ENCODE measurements at regions not wholly inside any gene's neighbourhood (a gene's known extent, or its start where the extent isn't known, plus 50 kb on each side); places are given as distances from the start of the nearest gene placed in this dataset.

DNA sequence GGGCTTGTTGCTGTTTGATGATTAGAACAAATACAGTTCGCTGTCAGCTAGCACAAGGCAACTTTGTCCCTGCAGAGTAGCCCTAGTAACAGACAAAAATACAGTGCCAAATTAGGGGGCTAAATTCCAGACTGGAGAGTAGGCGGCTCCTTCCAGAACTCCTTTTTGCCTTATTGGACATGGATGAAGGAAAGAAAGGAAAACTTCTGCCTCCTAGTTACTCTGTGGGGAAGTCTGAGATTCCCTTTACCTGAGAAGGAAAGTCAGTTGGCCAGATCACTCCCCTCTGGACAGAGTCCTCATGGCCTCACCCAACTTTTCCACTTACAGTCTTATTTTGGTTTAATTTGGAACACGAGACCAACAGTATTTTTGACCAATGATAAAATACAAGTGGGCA is 140.5 kb upstream of the ADAMTS3 start:
- H3K14ac ChIP-seq (ENCODE audit: insufficient read depth, low read length), result no peak overlapping the region
- H3K27ac Mint-ChIP-seq, result no peak overlapping the region
- H4K20me1 ChIP-seq (ENCODE audit: control insufficient read depth, insufficient read depth, insufficient read length), result no peaks in the 10 kb centered on the region
- no peak overlapping the region for H4K8ac ChIP-seq (replicated peaks; ENCODE audit: insufficient read length, low read depth, low read length)
- H3K18ac ChIP-seq (ENCODE audit: insufficient read length, low read depth, low read length), result no peak overlapping the region
- H2BK12ac ChIP-seq (ENCODE audit: insufficient read length, low read depth, low read length), result no peak overlapping the region
- TF ChIP-seq, protein P1, sequence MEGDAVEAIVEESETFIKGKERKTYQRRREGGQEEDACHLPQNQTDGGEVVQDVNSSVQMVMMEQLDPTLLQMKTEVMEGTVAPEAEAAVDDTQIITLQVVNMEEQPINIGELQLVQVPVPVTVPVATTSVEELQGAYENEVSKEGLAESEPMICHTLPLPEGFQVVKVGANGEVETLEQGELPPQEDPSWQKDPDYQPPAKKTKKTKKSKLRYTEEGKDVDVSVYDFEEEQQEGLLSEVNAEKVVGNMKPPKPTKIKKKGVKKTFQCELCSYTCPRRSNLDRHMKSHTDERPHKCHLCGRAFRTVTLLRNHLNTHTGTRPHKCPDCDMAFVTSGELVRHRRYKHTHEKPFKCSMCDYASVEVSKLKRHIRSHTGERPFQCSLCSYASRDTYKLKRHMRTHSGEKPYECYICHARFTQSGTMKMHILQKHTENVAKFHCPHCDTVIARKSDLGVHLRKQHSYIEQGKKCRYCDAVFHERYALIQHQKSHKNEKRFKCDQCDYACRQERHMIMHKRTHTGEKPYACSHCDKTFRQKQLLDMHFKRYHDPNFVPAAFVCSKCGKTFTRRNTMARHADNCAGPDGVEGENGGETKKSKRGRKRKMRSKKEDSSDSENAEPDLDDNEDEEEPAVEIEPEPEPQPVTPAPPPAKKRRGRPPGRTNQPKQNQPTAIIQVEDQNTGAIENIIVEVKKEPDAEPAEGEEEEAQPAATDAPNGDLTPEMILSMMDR (conservative IDR thresholded peaks at IDR 0.05), result no peak
- no peak overlapping the region for H3K56ac ChIP-seq (ENCODE audit: insufficient read length, low read depth, low read length)
- no peak overlapping the region for H4K91ac ChIP-seq (ENCODE audit: insufficient read length, low read depth, low read length)
- DNase-seq, result no peak
- H3K9me3 Mint-ChIP-seq, result no peaks in the 10 kb centered on the region
- no peak overlapping the region for H3K27ac ChIP-seq (ENCODE audit: insufficient read length, low read depth, low read length)
- H3K27me3 Mint-ChIP-seq (ENCODE audit: low read depth), result no peaks in the 10 kb centered on the region
- no peak overlapping the region for H2BK120ac ChIP-seq (ENCODE audit: low read depth, low read length, poor library complexity, severe bottlenecking)
- no CpG with 5 or more reads among the region's 3 CpGs for WGBS (ENCODE audit: extremely low coverage, insufficient read length, low lambda C conversion rate)
- H3K4me2 ChIP-seq (ENCODE audit: insufficient read depth, insufficient read length, low read length), result no peak overlapping the region
- H3K4me1 ChIP-seq (ENCODE audit: insufficient read depth, low read length), result no peaks in the 10 kb centered on the region; the same call in 1 of the 2 replicates
- no peaks in the 10 kb centered on the region for H3K27me3 ChIP-seq (ENCODE audit: insufficient read depth, low read length)
- H3K4ac ChIP-seq (ENCODE audit: low read depth, low read length), result no peak overlapping the region
- H3K4me1 Mint-ChIP-seq, result peaks cover 7 to 8% of the 10 kb centered on the region in 2 experiments
- H3K79me2 ChIP-seq (ENCODE audit: insufficient read depth, low read length), result no peaks in the 10 kb centered on the region
- no peak overlapping the region for H2AFZ ChIP-seq (ENCODE audit: low read length)
- no peak overlapping the region for H2AK5ac ChIP-seq (ENCODE audit: insufficient read length, low read length)
- no peak overlapping the region for H4K5ac ChIP-seq (ENCODE audit: insufficient read length, low read depth, low read length)
- H3T11ph ChIP-seq (ENCODE audit: low read length), result no peak overlapping the region
- H3K36me3 Mint-ChIP-seq (ENCODE audit: insufficient read depth in 1 of 3, low read depth in 3 of 3), result no peaks in the 10 kb centered on the region
- H3K4me3 Mint-ChIP-seq, result no peak overlapping the region
- no peak overlapping the region for H2BK15ac ChIP-seq (ENCODE audit: low read depth, low read length)
- H3K79me1 ChIP-seq (ENCODE audit: insufficient read depth, low read depth, low read length, poor library complexity, severe bottlenecking), result no peaks in the 10 kb centered on the region
- H3K23ac ChIP-seq (ENCODE audit: insufficient read length, low read depth, low read length), result no peak overlapping the region
- H2BK20ac ChIP-seq (ENCODE audit: low read depth, low read length, poor library complexity, severe bottlenecking), result no peak overlapping the region
- no peak overlapping the region for H3K9ac ChIP-seq (ENCODE audit: extremely low read depth, insufficient read length, low read length)
- H3K23me2 ChIP-seq (ENCODE audit: insufficient read length, low read depth, low read length, poor library complexity, severe bottlenecking), result no peaks in the 10 kb centered on the region
- no peak overlapping the region for H2BK5ac ChIP-seq (ENCODE audit: insufficient read length, low read length)
- H3K9me3 ChIP-seq (ENCODE audit: control insufficient read depth, low read depth, low read length), result no peaks in the 10 kb centered on the region

Measured in H9 (cell line).